Hepatocyte (in vitro differentiated cells): ENCODE measurements at regions not wholly inside any gene's neighbourhood (a gene's known extent, or its start where the extent isn't known, plus 50 kb on each side); places are given as distances from the start of the nearest gene placed in this dataset.

ENCODE experiments used
- CTCF ChIP-seq: fragments of 200-600 bp; sonication (generic); IDR thresholded peaks from 2 replicates; pipeline ENCODE4 v1.5.1; 2016; ENCODE audit warnings: antibody characterized with exemption, mild to moderate bottlenecking; ENCODE audit not compliant: poor library complexity
- EZH2 ChIP-seq: fragments of 200-600 bp; sonication (generic); IDR thresholded peaks from 2 replicates; pipeline ENCODE4 v1.6.1; 2016; ENCODE audit warnings: antibody characterized with exemption, mild to moderate bottlenecking, borderline replicate concordance

GRCh38 chr11:127106938-127107337 lies 106.4 kb upstream of the KIRREL3 start:
- TF ChIP-seq CTCF (no peak), EZH2 (no peak)
